GM21717 (cell line): ENCODE measurements at regions not wholly inside any gene's neighbourhood (a gene's known extent, or its start where the extent isn't known, plus 50 kb on each side); places are given as distances from the start of the nearest gene placed in this dataset.
A peak's percentile ranks its signal among the peaks of the same experiment; 100 is the strongest.

Experiments used
- ATAC-seq: cut with Tn5 transposase; IDR thresholded peaks from one replicate; pipeline ENCODE4 v1.9.1; 2021; ENCODE audit warnings: mild to moderate bottlenecking, moderate library complexity; ENCODE audit not compliant: unreplicated experiment

DNA sequence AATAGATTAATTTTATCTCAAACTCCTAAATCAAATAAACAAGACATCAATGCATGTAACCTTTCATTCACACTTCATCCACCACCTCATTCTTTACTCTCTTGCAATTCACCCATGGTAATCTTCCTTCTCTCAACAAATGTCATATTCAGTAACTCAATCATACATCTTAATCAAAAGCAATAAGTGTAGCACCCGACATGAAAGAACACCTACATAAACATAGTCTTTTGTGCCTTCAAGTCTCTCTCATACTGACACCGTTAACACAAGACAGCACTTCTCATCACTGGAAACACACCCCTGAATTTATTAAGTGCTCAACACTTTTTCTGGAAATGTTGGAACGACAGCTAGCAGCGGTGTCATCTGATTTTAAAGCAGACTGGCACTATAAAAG is 225.9 kb downstream of the TTLL7 start:
- ATAC-seq: no peak

DNA sequence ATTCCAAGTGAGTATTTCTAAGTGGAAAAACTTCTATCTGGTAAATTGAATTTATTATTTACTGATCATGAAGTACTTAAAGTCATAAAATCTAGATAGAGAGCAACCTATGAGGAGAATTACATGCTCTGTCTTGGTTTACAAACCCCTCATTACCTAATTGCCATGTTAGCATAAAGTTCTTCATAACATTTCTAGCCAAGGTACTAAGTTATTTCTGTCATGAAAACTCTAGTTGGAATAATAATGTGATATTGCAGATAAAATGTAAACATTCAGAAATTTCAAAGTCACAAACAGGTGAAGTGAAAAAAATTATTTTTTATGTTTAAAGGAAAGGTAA is 228.6 kb downstream of the TTLL7 start:
- no peak for ATAC-seq

DNA sequence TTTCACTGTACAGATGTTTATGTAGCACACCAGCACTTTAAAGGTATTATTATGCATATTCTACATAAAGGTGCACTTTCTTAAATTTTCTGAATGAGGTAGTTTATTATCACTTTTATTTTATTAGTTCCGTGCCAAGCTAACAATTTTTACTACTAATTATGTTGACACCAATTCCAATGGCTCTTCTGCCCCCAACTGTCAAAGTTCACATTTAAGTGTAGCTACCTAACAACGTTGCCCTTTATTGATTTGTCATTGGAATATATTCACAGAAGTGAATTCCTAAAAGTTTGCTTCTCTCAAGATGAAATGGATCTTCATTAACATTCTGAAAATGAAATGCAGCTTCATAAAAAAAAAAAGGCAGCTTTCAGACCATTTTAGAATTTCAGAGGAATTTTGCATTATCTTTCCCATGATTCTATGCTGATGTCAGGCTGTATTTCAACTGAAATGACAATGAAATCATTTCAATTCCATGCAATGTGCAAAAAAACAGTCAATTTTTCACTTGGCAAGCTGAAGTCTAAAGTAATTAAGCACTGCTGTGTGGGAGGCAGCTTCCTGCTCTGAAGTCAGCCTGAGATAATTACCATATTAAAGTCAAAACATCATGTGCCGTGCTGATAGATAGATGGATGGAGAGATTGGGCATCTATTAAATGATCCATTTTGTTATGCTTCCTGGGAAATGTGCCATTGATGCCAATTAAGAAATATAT is 229.2 kb downstream of the TTLL7 start:
- ATAC-seq: no peak

DNA sequence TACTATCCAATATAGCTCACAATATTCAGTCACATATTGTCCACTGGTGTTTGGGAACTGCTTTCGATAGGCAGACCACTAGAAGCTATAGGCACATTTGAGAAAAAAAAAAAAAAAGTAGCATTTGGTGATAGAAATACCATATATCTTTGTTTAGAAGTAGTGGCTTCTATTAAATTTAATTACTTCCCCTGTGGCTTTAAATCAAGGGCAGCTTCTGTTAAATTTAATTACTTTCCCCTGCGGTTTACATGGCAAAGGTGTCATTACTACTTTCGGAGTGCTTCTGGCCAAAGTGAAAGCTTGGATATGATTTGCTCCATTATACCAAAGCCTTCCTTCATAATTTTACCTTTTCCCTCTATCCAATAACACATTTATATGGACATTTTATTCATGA is 229.9 kb downstream of the TTLL7 start:
- no peak for ATAC-seq

DNA sequence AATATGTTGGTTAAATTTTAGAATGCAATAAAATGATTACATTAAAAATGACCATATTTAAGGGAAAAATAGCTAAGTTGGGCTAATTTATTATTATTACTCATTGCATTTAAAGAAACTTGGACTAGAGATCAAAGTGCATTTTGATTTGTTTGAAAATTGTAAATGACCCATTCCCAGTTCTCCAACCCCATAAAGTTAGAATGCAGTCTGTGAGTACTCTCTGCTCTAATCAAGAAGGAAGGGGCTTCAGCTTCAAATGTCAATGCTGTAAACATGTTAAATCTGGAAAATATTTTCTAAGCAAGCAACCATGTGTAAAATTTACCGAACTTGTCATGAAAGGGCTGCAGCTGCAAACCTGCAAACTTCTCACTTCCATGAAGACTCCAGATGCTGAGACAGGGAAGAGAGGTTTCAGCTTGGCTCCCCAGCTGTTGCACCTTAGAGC is 232.7 kb downstream of the TTLL7 start:
- no peak for ATAC-seq

DNA sequence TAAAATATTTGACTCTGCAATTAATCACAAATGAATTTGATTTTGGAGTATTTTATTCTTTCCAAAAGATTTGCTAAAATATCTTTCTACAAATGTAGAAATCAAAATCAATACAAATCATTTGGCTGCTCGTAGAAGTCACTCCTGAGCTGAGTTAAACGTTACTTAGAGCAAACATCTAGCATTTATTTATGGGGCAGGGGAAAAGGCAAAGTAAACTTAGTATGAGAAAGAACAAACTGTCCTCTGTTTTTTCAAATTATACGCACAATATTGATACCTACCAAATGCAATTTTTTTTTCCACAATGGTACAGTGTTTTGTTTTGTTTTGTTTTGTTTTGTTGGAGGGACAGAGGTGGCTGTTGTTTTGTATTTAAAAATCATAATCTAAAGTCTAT is 233.8 kb downstream of the TTLL7 start:
- ATAC-seq: no peak

DNA sequence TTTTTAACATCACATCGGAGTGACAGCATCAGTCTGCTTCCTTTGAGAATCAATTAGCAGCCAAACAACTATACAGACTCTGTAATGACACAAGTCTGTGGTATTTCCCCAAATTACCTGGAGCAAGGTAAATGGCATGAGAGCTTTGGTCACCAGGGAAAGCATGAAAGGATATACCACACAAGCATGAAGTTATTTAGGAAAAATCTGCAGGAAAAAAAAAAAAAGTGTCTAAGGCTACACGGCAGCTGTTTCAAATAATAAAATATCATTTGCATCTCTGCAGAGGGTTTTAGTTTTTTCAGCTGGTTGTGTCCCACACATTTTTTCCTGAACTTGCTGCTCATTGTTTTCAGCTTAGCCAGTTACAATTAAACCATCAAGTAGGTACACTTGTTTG is 234.7 kb downstream of the TTLL7 start:
- ATAC-seq: no peak

DNA sequence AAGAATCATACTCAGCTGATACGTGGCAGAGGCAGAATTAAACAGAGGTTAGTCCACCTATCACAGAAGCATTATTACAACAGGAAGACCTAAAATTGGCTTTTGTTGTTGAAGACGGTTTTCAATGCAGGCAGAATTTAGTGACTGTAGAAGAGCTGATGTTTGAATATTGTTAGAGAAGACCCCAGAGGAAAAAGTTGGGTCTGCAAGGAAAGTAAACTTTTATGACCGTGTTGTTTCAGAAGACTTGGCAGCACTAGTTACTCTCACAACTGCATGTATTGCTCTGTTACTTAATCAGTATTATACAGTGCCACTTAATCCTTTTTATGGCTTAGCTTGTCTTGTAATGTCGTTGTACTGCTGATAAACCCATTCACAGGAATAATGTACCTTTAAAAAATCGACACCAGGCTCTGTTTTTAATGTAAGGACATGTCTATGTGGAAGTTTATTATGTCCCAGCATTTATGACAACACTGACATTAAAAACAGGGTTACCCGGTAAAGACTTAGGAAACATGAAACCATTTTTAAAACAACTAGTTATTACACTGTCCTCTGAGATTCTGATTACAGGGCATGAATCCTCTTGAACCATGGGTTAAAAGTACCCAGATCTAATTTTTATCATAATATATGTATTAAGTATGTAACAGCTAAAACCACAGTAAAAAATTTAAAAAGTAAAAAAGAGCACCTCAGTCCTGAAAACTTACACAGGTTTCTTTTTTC is 235.4 kb downstream of the TTLL7 start:
- ATAC-seq: no peak

DNA sequence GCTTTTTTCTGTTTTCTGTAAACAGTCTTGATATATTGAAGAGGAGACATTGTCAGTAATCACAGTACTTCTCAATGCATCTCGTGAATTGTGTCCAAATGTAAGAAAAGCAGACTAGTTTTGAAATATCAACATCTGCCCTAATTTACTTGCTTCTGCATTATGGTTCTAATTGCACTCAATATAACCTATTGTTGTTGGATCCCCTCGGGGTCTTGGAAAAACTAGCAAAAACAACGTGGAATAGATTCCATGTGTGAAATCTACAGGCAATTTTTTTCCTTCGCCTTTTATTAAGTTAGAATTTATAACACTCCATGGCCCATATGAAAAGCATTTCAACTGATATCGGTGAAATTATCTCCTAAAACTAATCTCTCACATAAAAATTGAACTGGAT is 236.5 kb downstream of the TTLL7 start:
- no peak for ATAC-seq

DNA sequence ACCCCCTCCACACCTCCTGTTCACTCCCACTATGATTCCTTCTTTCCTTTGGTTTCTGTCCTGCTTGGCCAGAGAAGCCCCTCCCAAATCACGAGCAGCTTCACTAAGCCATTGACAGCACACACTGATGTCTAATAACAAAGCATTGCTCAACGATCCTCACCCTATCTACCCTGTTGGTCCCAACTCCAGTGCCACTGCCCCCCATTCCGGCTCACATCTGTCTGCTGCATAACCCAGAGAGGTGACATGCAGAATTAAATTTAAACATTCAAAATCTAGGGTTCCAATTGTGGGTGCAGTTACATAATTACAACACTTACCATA is 236.9 kb downstream of the TTLL7 start:
- ATAC-seq: no peak

DNA sequence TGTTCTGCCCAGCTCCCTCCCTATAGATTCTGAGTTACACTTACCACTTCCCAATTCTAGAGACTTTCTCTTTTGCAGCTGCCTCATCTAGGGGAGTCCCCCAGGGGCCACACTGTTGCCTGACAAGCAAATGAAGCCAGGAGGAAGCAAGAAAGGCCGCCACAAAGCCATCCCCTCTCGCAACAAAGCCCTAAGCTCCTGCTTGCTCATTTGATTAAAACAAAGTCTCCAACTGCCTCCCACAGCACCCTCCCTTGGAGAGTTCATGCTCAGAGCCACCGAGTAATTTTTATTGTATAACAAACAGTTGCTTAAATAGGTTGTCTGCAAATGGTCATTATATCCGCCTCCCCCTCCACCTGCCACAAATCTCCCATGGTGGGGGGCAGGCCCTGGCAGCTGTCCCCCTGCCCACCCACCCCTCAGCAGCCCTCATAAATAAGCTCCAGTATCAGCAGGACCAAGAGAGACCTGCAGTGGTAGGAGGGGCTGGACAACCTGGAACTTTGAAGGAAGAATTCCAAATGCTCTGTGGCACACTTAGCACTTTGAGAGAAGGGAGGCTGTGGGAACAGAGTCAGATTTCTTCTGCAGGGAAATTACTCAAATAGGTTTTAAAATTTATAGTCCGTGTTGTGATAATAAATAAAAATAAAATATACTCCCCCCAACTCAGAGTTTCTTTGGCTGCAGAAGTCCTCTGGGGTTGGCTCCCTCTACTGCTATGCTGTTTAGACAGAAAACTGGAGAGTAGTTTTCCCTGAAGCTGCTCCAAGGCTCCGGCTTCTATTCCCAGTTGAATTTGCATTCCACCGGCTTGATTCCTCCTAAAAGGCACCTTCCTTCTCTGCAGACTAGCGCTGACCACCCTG is 237.5 kb downstream of the TTLL7 start:
- ATAC-seq: peak; percentile 100

DNA sequence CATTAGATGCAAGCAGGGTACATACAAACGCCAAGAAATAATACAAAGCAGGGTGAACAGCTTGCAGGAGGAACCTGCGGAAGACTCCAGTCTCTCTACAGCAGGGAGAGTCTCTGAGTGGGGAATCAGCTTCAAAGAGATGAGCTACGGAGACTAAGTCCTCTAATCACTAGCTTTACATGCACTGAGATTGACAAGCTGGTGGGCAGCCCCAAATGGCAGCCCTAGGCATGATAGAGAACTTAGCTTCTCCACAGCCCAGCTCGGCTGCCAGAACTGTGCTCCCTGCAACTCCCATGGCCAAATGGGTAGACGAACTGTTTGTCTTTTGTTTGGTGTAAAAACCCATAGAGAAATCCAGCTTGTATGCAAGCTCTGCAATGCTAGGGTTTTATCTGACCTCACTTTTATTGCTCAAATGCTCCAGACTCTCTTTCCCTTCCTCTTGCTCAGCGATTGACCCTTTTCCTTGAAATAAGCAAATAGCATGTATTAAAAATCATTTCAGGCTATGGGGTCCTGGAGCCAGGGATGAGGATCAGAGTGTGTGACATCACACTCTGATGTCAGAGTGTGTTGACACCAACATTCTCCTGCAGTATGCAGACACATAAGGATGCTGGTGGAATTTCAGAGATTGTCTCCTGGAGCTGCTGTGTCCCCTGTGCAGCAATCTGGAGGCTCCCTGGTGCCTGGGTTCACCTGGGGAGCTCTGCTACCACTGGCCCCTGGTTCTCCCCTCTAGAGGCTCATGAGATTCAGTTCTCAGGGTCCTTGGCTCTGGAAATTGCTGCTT is 238.5 kb downstream of the TTLL7 start:
- peak; percentile 21 for ATAC-seq

DNA sequence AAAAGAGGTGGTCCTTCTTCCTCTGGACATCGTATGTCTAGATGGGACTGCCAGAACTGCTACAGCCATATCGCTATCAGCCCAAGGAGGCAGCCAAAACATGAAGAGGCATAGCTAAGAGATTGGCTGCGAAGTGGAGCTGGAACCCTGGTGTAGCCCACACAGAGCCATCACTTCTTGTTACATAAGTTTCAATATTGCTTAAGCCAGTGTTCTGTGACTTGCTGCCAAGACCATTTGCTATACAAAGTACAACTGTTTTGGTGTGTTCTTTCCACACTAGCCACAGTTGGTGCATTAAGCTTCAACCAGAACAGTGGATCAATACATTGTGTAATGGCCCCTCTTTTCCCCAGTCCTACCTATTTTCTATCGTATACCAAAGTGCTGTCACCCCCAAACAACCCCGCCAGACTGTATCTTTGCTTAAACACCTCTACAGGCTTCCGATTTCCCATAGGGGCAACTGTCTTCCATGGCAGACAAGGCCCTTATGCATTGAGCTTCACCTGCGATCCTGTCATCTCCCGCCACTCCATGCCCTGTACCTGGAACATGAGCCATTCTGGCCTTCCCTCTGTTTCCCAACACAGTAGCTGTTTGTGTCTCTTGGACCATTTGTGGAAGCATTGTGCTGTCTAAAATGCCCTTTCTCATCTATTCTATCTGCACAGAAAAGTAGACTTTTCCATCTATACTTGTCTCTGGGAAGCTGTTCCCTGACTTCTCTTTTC is 241.8 kb downstream of the TTLL7 start:
- no peak for ATAC-seq

DNA sequence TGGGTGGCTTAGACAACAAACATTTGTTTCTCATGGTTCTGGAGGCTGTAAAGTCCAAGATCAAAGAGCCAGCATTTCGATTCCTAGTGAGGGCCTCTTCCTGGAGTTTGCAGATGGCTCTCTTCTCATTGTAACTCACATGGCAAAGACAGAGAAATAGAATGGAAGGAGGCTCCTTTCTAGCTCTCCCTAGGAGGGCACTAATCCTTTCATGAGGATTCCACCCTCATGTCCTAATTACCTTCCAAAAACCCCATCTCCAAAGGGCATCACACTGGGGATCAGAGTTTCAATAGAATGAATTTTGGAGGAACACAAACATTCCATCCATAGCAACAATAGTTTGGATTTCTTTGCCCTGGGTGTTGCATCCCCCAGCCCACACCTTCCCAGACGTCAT is 247.3 kb downstream of the TTLL7 start:
- ATAC-seq: no peak

DNA sequence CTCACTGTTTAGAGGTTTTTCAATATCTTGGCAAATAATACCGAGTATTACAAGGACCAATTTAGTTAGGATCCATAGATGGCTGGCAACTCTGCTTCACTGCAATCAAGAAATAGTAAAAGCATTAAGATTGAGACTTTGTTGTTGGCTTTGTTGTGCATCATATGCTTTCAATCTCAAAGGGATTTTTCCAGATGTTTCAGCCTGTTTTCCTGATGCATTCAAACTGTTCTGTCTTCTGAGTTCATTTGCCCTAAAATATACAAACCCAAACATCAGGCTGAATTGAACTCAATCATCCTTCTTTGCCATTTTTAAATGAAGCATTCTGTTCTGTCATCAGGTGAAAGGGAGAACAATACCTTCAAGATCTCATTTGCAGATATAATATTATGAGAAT is 248.7 kb downstream of the TTLL7 start:
- no peak for ATAC-seq

DNA sequence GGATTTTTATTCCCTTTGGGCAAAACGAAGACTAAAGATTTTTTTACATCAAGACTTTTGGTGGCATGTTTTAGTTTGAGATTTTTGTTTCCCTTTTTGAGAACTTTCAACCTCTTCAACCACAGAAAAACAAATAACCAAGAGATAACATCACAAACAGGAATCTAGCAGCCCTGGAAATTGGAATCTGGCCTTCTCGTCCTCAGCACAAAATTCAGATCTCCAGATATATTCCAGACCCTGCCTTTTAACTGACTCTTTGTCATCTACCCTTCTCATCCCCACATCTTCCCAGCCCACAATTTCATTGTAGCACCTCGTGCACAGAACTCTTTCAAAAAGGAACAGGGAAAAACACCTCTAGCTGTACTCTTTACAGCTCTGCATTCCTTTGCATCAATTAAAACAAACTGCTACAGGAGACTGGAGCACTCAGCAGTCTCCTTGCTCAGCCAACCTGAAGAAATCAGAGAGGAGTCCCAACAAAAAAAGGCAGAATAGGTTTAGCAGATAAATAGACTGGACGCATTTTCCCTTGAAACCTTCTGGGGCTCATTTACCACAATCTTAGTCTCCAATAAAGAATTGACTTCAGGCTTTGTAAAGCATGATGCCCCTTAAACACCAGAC is 251.0 kb downstream of the TTLL7 start:
- ATAC-seq: no peak

DNA sequence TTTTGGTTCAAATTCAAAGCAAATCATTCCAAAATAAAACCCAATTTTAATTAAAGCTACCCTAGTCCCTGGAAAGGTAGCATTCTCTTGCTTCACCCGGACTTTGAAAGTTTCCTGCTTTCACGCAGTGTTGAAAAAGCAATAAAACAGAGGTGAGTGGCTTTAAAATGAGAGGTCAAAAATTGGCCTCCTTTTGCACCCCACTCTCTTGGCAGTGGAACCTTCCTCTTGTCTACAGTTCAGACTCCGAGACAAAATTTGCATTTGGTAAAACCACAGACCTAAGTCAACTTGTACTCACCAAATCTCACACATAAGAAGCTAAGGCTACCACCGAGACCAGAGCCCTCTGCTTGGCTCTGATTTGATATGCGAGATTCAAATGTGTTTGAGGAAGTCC is 252.7 kb downstream of the TTLL7 start:
- peak; percentile 94 for ATAC-seq

DNA sequence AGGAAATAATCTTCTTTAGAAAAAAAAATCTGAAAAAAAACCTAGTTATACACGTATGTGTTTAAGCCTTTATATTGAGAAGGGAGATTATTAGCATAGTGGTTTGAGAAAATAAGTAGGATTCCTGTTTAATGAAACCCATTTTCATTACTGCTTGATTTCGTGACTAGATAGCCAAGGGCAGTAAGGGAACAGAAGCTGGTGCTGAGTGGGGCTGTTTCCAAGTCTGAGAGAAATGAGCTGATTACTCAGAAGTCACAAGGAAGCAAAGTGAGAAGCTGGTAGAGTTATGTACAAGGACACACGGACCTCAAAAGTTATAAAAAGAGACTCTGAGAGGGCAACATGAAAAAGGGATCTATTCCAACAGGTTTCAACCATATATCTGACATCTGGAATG is 256.5 kb downstream of the TTLL7 start:
- no peak for ATAC-seq

DNA sequence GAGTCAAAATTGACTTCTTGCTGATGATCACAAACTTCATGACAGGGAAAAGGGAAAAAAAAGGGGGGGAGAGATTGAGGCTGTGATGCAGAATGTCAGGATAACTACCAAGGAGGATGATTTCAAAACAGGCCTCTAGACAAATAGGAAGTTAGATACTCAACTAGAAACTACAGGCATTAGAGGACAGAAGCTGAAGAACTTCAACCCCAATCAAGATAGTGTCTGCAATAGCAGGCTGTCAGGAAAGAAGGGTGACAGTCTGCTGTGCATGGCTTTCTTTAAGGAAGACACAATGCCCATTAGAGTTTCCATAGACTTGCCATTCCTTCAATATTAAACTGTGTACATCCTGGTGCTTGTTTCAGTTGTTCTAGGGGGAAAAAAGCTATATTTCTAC is 257.2 kb downstream of the TTLL7 start:
- no peak for ATAC-seq

DNA sequence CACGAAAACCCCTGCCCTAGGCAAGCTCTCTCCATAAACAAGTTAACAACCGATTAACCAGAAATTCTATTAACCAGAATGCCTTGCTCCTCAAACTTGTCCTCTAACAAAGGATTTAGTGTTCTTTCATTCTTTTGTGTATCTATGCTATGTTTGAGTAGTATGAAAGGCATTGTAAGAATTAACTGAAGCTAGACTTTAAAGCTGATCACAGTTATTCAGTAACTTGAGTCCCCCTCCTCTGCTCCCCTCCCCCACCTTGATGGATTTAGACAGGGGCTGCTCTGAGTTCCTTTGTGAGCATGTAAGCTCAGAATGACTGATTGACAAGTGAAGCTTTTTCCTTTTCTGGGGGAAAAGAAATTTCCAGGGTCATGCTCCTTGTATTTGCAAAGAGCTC is 257.6 kb downstream of the TTLL7 start:
- ATAC-seq: no peak
